ENCODE measurements at regions not wholly inside any gene's neighbourhood (a gene's known extent, or its start where the extent isn't known, plus 50 kb on each side); places are given as distances from the start of the nearest gene placed in this dataset.

GRCh38 chr5:87867281-87867680 lies 401.4 kb downstream of the TMEM161B start:
- Histone ChIP-seq H3K9me3 (no peaks in the 10 kb centered on the region), H3K27me3 (no peaks in the 10 kb centered on the region), H3K27ac (no peak overlapping the region), H3K4me1 (no peaks in the 10 kb centered on the region), H3K4me3 (no peak overlapping the region), H3K36me3 (no peaks in the 10 kb centered on the region)
- TF ChIP-seq CTCF (IDR thresholded peaks at IDR 0.05) = no peak
- DNase-seq = no peak
- ATAC-seq = no peak
- intact Hi-C loops (cut with DNase I) = no loop called here
- no peak for FAIRE-seq
- WGBS, 2 donors = 28 to 33% methylated on average over 4 of the region's 4 CpGs

GRCh38 chr5:87853541-87853940 lies 415.1 kb downstream of the TMEM161B start:
- Histone ChIP-seq H3K4me3 (no peak overlapping the region), H3K36me3 (no peaks in the 10 kb centered on the region), H3K9me3 (no peaks in the 10 kb centered on the region), H3K4me1 (no peaks in the 10 kb centered on the region), H3K27me3 (no peaks in the 10 kb centered on the region), H3K27ac (no peak overlapping the region)
- ATAC-seq (no peak), DNase-seq (no peak), FAIRE-seq (no peak)
- no peak for TF ChIP-seq CTCF (IDR thresholded peaks at IDR 0.05)
- intact Hi-C loops (cut with DNase I) = no loop called here
- 58 to 64% methylated on average over 2 of the region's 2 CpGs for WGBS, 2 donors

- no peak for TF ChIP-seq CTCF (IDR thresholded peaks at IDR 0.05)
- Histone ChIP-seq H3K9me3 (no peaks in the 10 kb centered on the region), H3K27me3 (no peaks in the 10 kb centered on the region), H3K27ac (no peak overlapping the region), H3K36me3 (no peaks in the 10 kb centered on the region), H3K4me3 (no peak overlapping the region), H3K4me1 (no peaks in the 10 kb centered on the region)
- intact Hi-C loops (cut with DNase I) = no loop called here
- ATAC-seq = no peak
- no peak for FAIRE-seq
- no peak for DNase-seq
These were observed 417.0 kb downstream of the TMEM161B start for GRCh38 chr5:87851603-87852002.

GRCh38 chr5:87850843-87851242 lies 417.8 kb downstream of the TMEM161B start:
- DNase-seq (no peak), ATAC-seq (no peak), FAIRE-seq (no peak)
- Histone ChIP-seq H3K4me1 (no peaks in the 10 kb centered on the region), H3K27me3 (no peaks in the 10 kb centered on the region), H3K4me3 (no peak overlapping the region), H3K36me3 (no peaks in the 10 kb centered on the region), H3K27ac (no peak overlapping the region), H3K9me3 (no peaks in the 10 kb centered on the region)
- WGBS, 2 donors = 62 to 67% methylated on average over 3 of the region's 3 CpGs
- intact Hi-C loops (cut with DNase I) = no loop called here
- no peak for TF ChIP-seq CTCF (IDR thresholded peaks at IDR 0.05)

GRCh38 chr5:87845734-87846133 lies 422.9 kb downstream of the TMEM161B start:
- 25 to 39% methylated on average over 2 of the region's 2 CpGs for WGBS, 2 donors
- H3K27me3 ChIP-seq = no peaks in the 10 kb centered on the region
- no peak for ATAC-seq
- no peaks in the 10 kb centered on the region for H3K4me1 ChIP-seq
- no peak for DNase-seq
- H3K4me3 ChIP-seq = no peak overlapping the region
- no peak for TF ChIP-seq CTCF (IDR thresholded peaks at IDR 0.05)
- no peaks in the 10 kb centered on the region for H3K9me3 ChIP-seq
- intact Hi-C loops (cut with DNase I) = no loop called here
- FAIRE-seq = no peak
- H3K27ac ChIP-seq = no peak overlapping the region
- no peaks in the 10 kb centered on the region for H3K36me3 ChIP-seq

Data from pancreas (tissue), 10 donors.